ENCODE measurements at regions not wholly inside any gene's neighbourhood (a gene's known extent, or its start where the extent isn't known, plus 50 kb on each side); places are given as distances from the start of the nearest gene placed in this dataset.

DNA sequence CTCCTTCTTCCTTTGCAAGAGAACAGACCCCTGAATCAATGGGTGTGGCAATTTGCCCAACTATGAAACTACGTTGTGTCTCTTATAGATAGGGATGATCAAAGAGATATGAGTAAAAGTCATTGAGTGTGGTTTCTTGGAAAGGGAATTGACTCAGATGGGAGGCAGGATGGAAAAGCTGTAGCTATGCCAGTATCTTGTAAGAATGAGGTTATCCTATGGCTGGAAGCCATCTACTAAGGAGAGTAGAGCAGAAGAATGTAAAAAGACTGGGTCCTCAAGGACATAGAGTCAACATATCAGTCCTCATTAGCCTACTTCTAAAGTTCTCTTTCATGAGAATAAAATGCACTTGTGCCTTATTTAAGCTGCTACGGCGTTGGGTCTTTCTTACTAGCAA is 78.9 kb upstream of the POU2AF2 start:
- no peak for DNase-seq
- intact Hi-C loops (cut with DNase I), result no loop called here
- H3K9ac ChIP-seq (ENCODE audit: low read depth in 2 of 2, low read length in 2 of 2), result no peak overlapping the region
- H3K9me3 ChIP-seq, result no peaks in the 10 kb centered on the region
- H3K27ac ChIP-seq, result no peak overlapping the region
- H3K27me3 ChIP-seq, result no peaks in the 10 kb centered on the region
- no peak overlapping the region for H3K4me3 ChIP-seq
- no peaks in the 10 kb centered on the region for H3K4me1 ChIP-seq
- TF ChIP-seq, protein P1, sequence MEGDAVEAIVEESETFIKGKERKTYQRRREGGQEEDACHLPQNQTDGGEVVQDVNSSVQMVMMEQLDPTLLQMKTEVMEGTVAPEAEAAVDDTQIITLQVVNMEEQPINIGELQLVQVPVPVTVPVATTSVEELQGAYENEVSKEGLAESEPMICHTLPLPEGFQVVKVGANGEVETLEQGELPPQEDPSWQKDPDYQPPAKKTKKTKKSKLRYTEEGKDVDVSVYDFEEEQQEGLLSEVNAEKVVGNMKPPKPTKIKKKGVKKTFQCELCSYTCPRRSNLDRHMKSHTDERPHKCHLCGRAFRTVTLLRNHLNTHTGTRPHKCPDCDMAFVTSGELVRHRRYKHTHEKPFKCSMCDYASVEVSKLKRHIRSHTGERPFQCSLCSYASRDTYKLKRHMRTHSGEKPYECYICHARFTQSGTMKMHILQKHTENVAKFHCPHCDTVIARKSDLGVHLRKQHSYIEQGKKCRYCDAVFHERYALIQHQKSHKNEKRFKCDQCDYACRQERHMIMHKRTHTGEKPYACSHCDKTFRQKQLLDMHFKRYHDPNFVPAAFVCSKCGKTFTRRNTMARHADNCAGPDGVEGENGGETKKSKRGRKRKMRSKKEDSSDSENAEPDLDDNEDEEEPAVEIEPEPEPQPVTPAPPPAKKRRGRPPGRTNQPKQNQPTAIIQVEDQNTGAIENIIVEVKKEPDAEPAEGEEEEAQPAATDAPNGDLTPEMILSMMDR (IDR thresholded peaks at IDR 0.05), result no peak
- H3K36me3 ChIP-seq, result no peaks in the 10 kb centered on the region

DNA sequence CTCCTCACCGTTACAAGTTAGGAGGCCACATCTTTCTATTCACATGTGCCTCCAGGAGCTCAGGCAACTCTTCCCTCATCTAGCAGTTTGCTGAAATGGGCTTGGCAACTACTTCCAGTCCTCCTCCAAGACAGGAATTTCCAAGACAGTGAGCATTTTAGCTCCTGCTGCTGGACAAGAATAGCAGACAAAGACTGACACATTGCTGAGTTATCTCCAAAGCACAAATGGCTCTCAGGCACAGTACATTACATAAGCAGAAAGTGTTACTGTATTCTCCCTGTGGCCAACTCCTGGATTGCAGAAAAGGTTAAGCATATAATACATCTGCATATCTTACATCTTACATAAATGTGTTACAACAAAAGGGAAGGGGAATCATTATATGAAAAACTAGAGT is 83.2 kb upstream of the POU2AF2 start:
- TF ChIP-seq, protein P1 (IDR thresholded peaks at IDR 0.05), result no peak
- Histone ChIP-seq H3K4me1 (no peaks in the 10 kb centered on the region), H3K36me3 (no peaks in the 10 kb centered on the region), H3K9me3 (no peaks in the 10 kb centered on the region), H3K27ac (no peak overlapping the region), H3K27me3 (no peaks in the 10 kb centered on the region), H3K4me3 (no peak overlapping the region), H3K9ac (ENCODE audit: low read depth in 2 of 2, low read length in 2 of 2) (no peak overlapping the region)
- intact Hi-C loops (cut with DNase I), result no loop called here
- no peak for DNase-seq

DNA sequence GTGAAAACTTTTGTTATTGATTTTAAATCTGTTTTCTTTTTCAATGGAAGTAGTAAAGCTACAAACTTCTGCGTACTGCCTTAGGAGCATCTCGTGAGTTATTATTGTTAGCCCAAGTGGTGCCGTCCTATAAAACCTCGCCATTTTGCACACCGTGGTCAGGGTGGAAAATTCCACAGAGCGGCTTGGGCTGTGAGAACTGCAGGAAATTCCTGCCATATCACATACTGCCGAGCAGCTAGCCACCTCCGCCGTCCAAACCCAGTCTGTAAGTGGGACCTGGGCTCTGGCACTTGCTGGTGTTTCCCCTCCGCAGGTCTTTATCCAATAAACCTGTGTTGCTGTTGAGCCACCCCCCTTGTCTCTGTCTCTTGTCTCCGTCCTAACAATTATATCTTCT is 88.0 kb upstream of the POU2AF2 start:
- no peak overlapping the region for H3K9ac ChIP-seq (ENCODE audit: low read depth in 2 of 2, low read length in 2 of 2)
- H3K4me3 ChIP-seq, result no peak overlapping the region
- no peak overlapping the region for H3K27ac ChIP-seq
- no peak for DNase-seq
- H3K4me1 ChIP-seq, result no peaks in the 10 kb centered on the region
- no peaks in the 10 kb centered on the region for H3K36me3 ChIP-seq
- intact Hi-C loops (cut with DNase I), result no loop called here
- TF ChIP-seq, protein P1 (IDR thresholded peaks at IDR 0.05), result no peak
- H3K27me3 ChIP-seq, result no peaks in the 10 kb centered on the region
- H3K9me3 ChIP-seq, result no peaks in the 10 kb centered on the region

DNA sequence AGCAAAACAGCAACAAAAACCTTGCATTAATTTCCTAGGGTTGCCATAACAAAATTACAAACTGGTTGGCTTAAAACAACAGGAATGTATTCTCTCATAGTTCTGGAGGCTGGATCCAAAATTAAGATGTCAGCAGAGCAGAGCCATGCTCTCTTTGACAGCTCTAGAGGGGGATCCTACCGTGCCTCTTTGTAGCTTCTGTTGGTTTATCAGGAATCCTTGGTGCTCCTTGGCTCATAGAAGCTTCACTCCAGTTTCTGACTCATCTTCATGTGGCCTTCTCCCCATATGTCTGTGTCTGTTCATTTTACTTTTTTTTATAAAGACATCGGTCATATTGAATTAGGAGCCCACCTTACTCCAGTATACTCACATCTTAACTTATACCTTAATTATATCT is 90.5 kb upstream of the POU2AF2 start:
- Histone ChIP-seq H3K9me3 (no peaks in the 10 kb centered on the region), H3K4me3 (no peak overlapping the region), H3K4me1 (no peaks in the 10 kb centered on the region), H3K36me3 (no peaks in the 10 kb centered on the region), H3K27me3 (no peaks in the 10 kb centered on the region), H3K27ac (no peak overlapping the region), H3K9ac (ENCODE audit: low read depth in 2 of 2, low read length in 2 of 2) (no peak overlapping the region)
- intact Hi-C loops (cut with DNase I), result no loop called here
- TF ChIP-seq, protein P1 (IDR thresholded peaks at IDR 0.05), result no peak
- no peak for DNase-seq

DNA sequence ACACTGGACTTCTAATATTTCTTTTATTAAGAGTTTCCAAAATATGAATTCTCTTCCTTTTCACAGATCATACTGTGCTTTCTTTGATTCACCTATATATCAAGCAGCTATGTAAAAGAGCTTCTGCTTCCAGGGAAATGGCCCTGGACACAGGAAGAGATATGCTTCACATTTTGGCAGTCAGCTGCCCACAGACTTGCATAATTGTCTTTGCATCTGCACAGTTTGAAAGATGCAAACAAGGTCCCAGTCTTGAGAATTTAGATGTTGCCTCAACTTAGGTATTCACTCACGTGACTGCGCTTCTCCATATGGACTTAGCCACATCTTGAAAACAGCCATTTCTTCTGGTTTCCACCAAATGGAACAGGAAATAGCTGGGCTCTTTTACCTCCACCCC is 92.3 kb upstream of the POU2AF2 start:
- no peak for DNase-seq
- Histone ChIP-seq H3K9ac (ENCODE audit: low read depth in 2 of 2, low read length in 2 of 2) (no peak overlapping the region), H3K4me3 (no peak overlapping the region), H3K4me1 (no peaks in the 10 kb centered on the region), H3K9me3 (no peaks in the 10 kb centered on the region), H3K27me3 (no peaks in the 10 kb centered on the region), H3K36me3 (no peaks in the 10 kb centered on the region), H3K27ac (no peak overlapping the region)
- TF ChIP-seq, protein P1 (IDR thresholded peaks at IDR 0.05), result no peak
- intact Hi-C loops (cut with DNase I), result no loop called here

DNA sequence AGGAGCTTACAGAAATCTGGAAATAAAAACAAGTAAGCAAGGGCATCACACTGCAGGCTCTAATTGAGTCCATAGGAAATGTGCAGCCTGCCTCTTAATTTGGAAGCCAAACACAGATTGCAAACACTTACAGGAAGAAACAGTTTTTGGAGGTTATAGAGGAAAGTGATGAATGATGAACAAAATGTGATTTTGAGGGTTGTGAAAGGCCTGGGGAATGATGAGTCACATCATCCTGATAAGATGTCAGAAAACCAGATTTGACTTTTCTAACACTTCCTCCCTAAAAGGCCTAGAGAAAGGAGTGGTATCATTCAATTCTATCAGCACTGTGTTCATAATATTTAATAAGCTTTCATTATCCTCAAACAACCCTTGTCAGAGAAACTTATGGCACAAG is 96.6 kb upstream of the POU2AF2 start:
- H3K4me3 ChIP-seq, result no peak overlapping the region
- no peak overlapping the region for H3K9ac ChIP-seq (ENCODE audit: low read depth in 2 of 2, low read length in 2 of 2)
- H3K36me3 ChIP-seq, result no peaks in the 10 kb centered on the region
- TF ChIP-seq, protein P1 (IDR thresholded peaks at IDR 0.05), result no peak
- no peak for DNase-seq
- intact Hi-C loops (cut with DNase I), result no loop called here
- no peaks in the 10 kb centered on the region for H3K9me3 ChIP-seq
- H3K4me1 ChIP-seq, result no peaks in the 10 kb centered on the region
- no peaks in the 10 kb centered on the region for H3K27me3 ChIP-seq
- H3K27ac ChIP-seq, result no peak overlapping the region
